Fibroblast of pulmonary artery (primary cell): ENCODE measurements at regions not wholly inside any gene's neighbourhood (a gene's known extent, or its start where the extent isn't known, plus 50 kb on each side); places are given as distances from the start of the nearest gene placed in this dataset.

Experiments
- DNase-seq: peaks from one replicate; pipeline ENCODE4 v3.0.0-alpha.2; 2010; ENCODE audit warnings: low read depth
- H3K4me3 ChIP-seq: replicated peaks from 2 replicates; pipeline ENCODE4 v1.5.1; 2011; ENCODE audit warnings: low read depth, mild to moderate bottlenecking, control low read depth, low read length, moderate library complexity
- TF ChIP-seq, protein P1 (sequence below): IDR thresholded peaks from 2 replicates; pipeline ENCODE4 v1.5.1; 2011; ENCODE audit warnings: mild to moderate bottlenecking, control low read depth, low read length, inconsistent platforms; ENCODE audit errors: missing control alignments

DNA sequence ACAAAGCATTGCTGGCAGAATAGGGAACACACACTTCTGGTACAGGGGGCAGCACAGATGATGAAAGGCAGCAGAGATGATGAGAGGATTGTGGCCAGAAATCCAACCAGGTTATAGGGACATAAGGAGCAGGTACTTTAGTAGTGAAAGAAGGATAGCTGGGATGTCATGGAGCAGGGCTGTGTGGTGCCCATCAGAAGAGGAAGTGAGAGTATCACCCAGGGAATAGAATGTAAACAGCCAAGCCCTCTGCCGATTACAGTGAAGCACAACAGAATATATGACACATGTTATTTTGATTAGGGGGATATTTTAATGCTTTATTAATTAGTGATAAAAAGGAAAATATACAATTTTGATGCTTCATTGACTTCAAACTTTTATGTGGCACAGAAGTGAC, 883.4 kb upstream of the CDH2 start:
- no peak for DNase-seq
- H3K4me3 ChIP-seq: no peak overlapping the region
- TF ChIP-seq, protein P1, sequence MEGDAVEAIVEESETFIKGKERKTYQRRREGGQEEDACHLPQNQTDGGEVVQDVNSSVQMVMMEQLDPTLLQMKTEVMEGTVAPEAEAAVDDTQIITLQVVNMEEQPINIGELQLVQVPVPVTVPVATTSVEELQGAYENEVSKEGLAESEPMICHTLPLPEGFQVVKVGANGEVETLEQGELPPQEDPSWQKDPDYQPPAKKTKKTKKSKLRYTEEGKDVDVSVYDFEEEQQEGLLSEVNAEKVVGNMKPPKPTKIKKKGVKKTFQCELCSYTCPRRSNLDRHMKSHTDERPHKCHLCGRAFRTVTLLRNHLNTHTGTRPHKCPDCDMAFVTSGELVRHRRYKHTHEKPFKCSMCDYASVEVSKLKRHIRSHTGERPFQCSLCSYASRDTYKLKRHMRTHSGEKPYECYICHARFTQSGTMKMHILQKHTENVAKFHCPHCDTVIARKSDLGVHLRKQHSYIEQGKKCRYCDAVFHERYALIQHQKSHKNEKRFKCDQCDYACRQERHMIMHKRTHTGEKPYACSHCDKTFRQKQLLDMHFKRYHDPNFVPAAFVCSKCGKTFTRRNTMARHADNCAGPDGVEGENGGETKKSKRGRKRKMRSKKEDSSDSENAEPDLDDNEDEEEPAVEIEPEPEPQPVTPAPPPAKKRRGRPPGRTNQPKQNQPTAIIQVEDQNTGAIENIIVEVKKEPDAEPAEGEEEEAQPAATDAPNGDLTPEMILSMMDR: no peak

DNA sequence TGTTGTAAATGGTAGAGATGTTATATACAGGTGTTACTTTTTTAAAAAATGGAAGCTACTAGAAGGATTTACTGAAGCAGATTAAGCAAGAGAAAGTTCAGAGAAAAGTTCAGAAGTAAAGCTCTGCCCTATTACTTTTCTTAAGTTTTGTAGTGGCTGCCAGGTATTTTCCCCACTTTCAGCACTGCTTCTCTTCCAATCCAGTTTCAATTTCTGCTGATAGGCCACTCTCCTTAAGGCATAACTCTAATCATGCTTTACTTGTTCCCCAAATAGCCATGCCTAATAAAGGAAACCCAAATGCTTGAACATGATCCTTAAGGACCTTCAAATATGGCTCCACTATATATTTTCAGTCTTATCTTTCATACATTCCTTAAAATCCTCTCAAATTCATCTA, 880.8 kb upstream of the CDH2 start:
- no peak for DNase-seq
- TF ChIP-seq, protein P1: no peak
- no peak overlapping the region for H3K4me3 ChIP-seq

DNA sequence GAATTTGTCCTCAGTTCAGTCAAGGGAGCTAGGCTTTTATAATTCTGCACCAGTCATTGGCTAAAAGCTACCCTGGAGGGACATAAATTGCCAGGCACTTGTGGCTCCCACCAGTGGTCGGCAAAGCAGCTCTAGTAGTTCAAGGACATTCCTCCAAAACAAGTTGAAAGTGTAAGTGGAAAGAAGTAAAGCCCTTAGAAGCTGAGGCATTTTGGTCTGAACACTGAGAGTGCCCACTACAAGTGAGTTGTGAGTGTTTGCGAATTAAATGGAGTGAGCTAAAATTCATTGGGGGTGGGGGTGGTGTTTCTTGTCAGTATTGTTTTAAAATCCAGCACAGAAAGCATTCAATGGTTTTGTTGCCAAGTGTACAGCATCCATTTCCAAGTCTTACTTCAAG, 879.9 kb upstream of the CDH2 start:
- no peak overlapping the region for H3K4me3 ChIP-seq
- TF ChIP-seq, protein P1: no peak
- DNase-seq: no peak

DNA sequence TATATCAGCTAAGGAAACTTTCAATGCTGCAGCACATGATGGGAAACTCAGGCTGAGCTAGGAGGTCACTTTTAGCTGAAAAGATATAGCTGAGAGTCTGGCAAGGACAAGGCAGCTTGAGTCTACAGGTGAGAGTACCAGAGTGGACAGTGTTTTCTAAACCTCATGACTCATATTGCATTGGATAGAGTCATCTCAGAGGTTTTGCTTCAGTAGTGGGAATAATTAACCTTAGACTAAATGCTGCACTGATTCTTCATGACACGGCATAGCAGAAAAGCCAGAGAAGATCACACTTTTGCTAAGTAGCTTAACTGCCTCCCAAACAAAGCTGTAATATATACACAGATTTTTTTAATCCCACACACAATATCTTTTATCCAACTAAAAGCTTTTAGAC, 865.0 kb upstream of the CDH2 start:
- TF ChIP-seq, protein P1: no peak
- no peak for DNase-seq
- H3K4me3 ChIP-seq: no peak overlapping the region

DNA sequence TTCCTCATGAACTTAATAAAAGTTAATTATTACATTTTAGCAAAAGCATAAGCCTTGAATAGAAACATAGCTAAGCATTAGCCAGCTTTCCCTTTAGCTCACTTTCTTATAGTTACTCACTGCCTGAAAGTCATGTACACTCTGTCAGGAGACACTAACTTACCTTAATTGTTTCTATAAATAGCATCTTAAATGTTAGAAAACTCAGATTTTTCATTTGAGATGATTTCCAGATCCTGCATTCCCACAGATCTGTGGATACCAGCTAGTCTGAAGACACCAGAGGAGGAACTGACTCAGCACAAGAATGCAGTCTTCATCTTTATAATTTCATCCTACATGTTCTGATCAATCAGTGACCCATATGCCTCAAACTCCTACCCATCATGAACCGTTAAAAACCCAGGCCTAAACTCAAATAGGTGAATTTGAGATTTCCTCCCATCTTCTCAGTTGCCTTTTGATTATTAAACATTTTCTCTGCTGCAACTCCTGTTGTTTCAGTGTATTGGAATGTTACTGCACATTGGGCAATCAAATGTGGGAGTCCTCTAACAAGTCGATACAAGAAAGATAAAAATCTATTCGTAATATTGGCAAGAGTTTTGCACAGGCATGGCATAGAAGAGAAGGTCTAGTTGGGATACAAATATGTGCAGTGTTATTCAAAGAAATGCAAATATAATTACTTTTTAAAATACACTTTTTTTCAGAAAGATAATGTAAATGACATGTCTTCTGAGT, 857.4 kb upstream of the CDH2 start:
- DNase-seq: peak; percentile 39
- TF ChIP-seq, protein P1: no peak
- H3K4me3 ChIP-seq: no peak overlapping the region

DNA sequence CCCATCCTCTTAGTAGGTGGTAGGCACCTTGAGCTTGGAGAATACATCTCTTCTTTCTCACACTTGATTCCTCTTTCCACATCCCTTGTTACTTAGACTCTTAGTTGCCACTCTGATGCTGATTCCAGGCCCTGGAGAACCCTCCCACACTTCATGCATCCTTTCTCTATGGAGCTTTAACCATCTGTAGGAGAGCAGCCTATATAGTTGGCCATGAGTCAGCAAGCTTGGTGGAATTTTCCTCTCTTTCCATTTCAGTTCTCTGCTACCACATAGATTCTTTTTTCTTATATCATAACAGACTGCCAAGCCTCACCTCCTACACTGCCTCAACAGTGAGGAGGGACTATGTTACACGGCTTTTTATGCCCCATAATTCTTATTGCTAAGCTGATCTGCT, 851.6 kb upstream of the CDH2 start:
- TF ChIP-seq, protein P1: no peak
- H3K4me3 ChIP-seq: no peak overlapping the region
- no peak for DNase-seq

DNA sequence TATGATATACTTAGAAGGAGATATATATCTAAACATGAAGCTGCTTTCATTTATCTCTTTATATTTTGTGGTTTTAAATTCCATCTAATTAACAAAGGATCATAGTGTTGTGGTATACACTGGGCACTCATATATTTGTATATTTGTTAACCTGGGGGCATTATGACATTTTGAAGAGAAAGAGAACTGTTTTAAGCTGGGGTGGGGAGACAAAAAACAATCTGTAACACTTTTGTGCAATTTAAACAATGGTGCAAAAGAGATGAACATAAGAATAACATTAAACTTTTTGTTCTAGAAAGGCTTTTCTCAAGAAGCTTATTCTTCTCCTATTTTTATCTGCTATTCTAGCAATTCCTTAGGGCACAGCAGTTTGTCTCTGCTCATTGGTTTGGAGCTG, 842.0 kb upstream of the CDH2 start:
- no peak for DNase-seq
- TF ChIP-seq, protein P1: no peak
- H3K4me3 ChIP-seq: no peak overlapping the region
